ENCODE measurements at regions not wholly inside any gene's neighbourhood (a gene's known extent, or its start where the extent isn't known, plus 50 kb on each side); places are given as distances from the start of the nearest gene placed in this dataset.
A peak's percentile ranks its signal among the peaks of the same experiment; 100 is the strongest.
"Not testable (repeated sequence)": the region's sequence is repeated elsewhere in the genome, so short reads cannot be mapped to it uniquely, and the experiment has no call there.

DNA sequence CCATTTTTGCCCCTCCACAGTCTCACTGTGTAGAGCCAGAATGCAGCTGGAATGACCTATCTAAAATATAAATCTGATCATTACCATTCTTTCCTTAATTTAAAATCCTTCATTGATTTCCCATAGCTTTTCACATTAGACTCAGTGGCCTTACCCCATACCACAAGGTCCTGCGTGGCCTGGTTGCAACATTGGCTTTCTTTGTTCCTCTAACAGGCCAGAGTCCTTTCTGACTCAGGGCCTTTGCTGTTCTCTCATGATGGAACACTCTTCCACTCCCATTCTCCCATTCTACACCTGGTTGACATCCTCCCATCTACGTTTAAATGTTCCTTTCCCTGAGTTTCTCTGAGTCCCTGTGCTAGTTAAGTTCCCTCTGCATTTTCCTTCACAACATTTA, 74.4 kb upstream of the SEC22B start:
- in situ Hi-C loops (cut with MboI): not testable (repeated sequence)

DNA sequence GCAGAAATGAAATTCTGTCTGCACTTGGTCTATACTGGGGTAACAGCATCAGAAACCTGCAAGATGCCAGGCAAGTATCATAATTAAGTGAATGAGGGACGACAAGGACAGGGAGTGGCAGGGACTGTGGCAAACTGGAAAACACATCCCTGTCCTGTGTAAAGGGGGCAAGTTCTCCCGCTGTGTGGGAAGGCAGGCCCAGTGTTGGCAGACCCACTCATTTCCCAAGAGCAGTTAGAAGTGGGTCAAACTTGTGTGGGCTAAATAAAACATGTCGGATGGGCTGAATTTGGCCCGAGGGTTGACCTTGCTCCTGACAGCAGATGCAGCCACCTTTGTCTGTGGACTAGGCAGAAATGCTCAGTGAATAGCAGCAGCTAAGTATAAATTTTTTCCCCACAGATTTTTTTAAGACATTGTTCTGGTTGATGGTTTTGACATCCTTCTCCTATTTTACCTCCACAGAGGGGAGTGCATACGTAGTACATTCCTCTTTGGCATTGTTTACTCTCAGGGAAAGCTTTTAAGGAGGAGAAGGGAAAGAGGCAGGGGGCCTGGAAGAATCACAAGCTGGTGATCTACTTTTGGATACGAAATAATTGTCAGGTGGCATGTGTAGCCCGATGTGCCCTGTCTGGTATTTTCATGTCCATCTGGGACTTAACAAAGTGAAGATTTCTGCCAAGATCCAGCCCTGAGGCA, 72.6 kb upstream of the SEC22B start:
- H4K20me1 ChIP-seq (replicated peaks; ENCODE audit: control insufficient read depth, insufficient read depth, low read length); ATAC-seq; CTCF ChIA-PET (ENCODE audit: low intra/inter-chr PET ratio); H3K27me3 ChIP-seq (ENCODE audit: control insufficient read depth in 2 of 2, insufficient read depth in 2 of 2, low read length in 2 of 2); H2AFZ ChIP-seq (ENCODE audit: low read depth, low read length); H3K27ac ChIP-seq (ENCODE audit: extremely low read depth, low read depth, low read length); BruUV-seq (replicated peaks); FAIRE-seq; H3K4me1 ChIP-seq (replicated peaks in 1 of 2; ENCODE audit: control insufficient read depth in 2 of 2, insufficient read depth in 2 of 2, low read length in 2 of 2); H3K36me3 ChIP-seq (ENCODE audit: control insufficient read depth, insufficient read depth, low read length); H3K9me3 ChIP-seq (replicated peaks; ENCODE audit: control insufficient read depth, insufficient read depth, low read depth, low read length); H3K9me1 ChIP-seq (ENCODE audit: control insufficient read depth, insufficient read depth, low read length); H3K9ac ChIP-seq (ENCODE audit: insufficient read depth in 1 of 2, low read depth in 2 of 2, low read length in 2 of 2); DNase-seq (ENCODE audit: extremely low read depth in 1 of 4, low spot score in 3 of 4); intact Hi-C loops (cut with micrococcal nuclease); H3K4me2 ChIP-seq (ENCODE audit: insufficient read depth, low read length); H3K79me2 ChIP-seq (ENCODE audit: control insufficient read depth, insufficient read depth, low read length); H3K4me3 ChIP-seq; POLR2A ChIA-PET; in situ Hi-C loops (cut with MboI): not testable (repeated sequence)
- WGBS (ENCODE audit: insufficient coverage, low coverage, missing lambda C conversion rate): no CpG with 5 or more reads among the region's 7 CpGs

More for the DNA sequence above, 74.4 kb upstream of the SEC22B start:
- H3K4me1 ChIP-seq (replicated peaks in 1 of 2; ENCODE audit: control insufficient read depth in 2 of 2, insufficient read depth in 2 of 2, low read length in 2 of 2); intact Hi-C loops (cut with micrococcal nuclease); H3K79me2 ChIP-seq (ENCODE audit: control insufficient read depth, insufficient read depth, low read length); BruUV-seq (replicated peaks); FAIRE-seq; H3K36me3 ChIP-seq (ENCODE audit: control insufficient read depth, insufficient read depth, low read length); H3K27ac ChIP-seq (ENCODE audit: extremely low read depth, low read depth, low read length); H3K9ac ChIP-seq (ENCODE audit: insufficient read depth in 1 of 2, low read depth in 2 of 2, low read length in 2 of 2); H3K9me1 ChIP-seq (ENCODE audit: control insufficient read depth, insufficient read depth, low read length); POLR2A ChIA-PET; H2AFZ ChIP-seq (ENCODE audit: low read depth, low read length); H3K9me3 ChIP-seq (replicated peaks; ENCODE audit: control insufficient read depth, insufficient read depth, low read depth, low read length); H3K27me3 ChIP-seq (ENCODE audit: control insufficient read depth in 2 of 2, insufficient read depth in 2 of 2, low read length in 2 of 2); DNase-seq (ENCODE audit: extremely low read depth in 1 of 4, low spot score in 3 of 4); H4K20me1 ChIP-seq (replicated peaks; ENCODE audit: control insufficient read depth, insufficient read depth, low read length); H3K4me3 ChIP-seq; CTCF ChIA-PET (ENCODE audit: low intra/inter-chr PET ratio); H3K4me2 ChIP-seq (ENCODE audit: insufficient read depth, low read length); ATAC-seq: not testable (repeated sequence)
- WGBS (ENCODE audit: insufficient coverage, low coverage, missing lambda C conversion rate): no CpG with 5 or more reads among the region's 2 CpGs

DNA sequence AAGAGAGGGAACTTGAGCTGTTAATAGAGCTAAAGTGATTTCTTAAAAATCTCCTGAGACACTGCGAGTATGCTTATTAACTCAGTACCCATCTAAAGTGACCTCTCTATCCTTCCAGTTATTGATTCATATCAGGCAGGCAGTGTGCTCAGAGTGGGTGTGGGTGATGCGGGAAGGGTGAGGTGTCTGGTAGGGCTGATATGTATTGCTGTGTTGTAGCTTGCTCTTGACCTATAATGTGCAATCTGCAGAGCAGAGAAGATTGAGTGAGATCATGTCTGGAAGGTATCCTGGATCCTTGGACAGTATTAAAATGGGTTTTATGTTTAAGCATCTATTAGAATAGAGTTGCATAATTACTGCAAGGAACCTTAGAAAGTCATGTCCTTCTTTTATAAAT, 71.9 kb upstream of the SEC22B start:
- CTCF ChIA-PET (ENCODE audit: low intra/inter-chr PET ratio); BruUV-seq (replicated peaks); H3K4me2 ChIP-seq (ENCODE audit: insufficient read depth, low read length); H3K4me3 ChIP-seq; H3K36me3 ChIP-seq (ENCODE audit: control insufficient read depth, insufficient read depth, low read length); POLR2A ChIA-PET; H4K20me1 ChIP-seq (replicated peaks; ENCODE audit: control insufficient read depth, insufficient read depth, low read length); H3K79me2 ChIP-seq (ENCODE audit: control insufficient read depth, insufficient read depth, low read length); H3K9ac ChIP-seq (ENCODE audit: insufficient read depth in 1 of 2, low read depth in 2 of 2, low read length in 2 of 2); in situ Hi-C loops (cut with MboI); H3K27ac ChIP-seq (ENCODE audit: extremely low read depth, low read depth, low read length); H3K4me1 ChIP-seq (replicated peaks in 1 of 2; ENCODE audit: control insufficient read depth in 2 of 2, insufficient read depth in 2 of 2, low read length in 2 of 2); H3K9me3 ChIP-seq (replicated peaks; ENCODE audit: control insufficient read depth, insufficient read depth, low read depth, low read length); H2AFZ ChIP-seq (ENCODE audit: low read depth, low read length); H3K9me1 ChIP-seq (ENCODE audit: control insufficient read depth, insufficient read depth, low read length); FAIRE-seq; H3K27me3 ChIP-seq (ENCODE audit: control insufficient read depth in 2 of 2, insufficient read depth in 2 of 2, low read length in 2 of 2); DNase-seq (ENCODE audit: extremely low read depth in 1 of 4, low spot score in 3 of 4); intact Hi-C loops (cut with micrococcal nuclease): not testable (repeated sequence)
- WGBS (ENCODE audit: insufficient coverage, low coverage, missing lambda C conversion rate): no CpG with 5 or more reads among the region's 2 CpGs
- ATAC-seq: peak; percentile 81

DNA sequence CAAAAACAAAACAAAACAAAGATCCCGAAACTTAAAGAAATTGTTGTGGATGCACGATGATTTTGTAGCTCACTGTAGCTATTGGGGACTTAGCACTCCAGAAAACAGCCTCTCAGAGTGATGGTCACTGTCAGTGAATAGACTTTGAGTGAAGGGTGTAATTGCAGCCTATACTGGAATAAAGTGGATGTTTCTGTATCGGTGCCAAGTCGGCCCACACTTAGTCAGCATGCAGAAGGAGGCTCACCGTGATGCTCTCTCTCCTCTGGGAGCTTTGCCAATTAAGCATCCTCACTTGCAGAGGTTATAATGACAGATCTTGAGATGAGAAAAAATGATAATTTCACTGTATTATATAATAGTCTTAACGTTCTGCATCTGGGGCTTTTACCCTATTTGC, 67.5 kb upstream of the SEC22B start:
- intact Hi-C loops (cut with micrococcal nuclease); H3K4me3 ChIP-seq; H3K79me2 ChIP-seq (ENCODE audit: control insufficient read depth, insufficient read depth, low read length); FAIRE-seq; CTCF ChIA-PET (ENCODE audit: low intra/inter-chr PET ratio); POLR2A ChIA-PET; DNase-seq (ENCODE audit: extremely low read depth in 1 of 4, low spot score in 3 of 4); H3K4me2 ChIP-seq (ENCODE audit: insufficient read depth, low read length); H3K36me3 ChIP-seq (ENCODE audit: control insufficient read depth, insufficient read depth, low read length); H3K9me1 ChIP-seq (ENCODE audit: control insufficient read depth, insufficient read depth, low read length); H3K4me1 ChIP-seq (replicated peaks in 1 of 2; ENCODE audit: control insufficient read depth in 2 of 2, insufficient read depth in 2 of 2, low read length in 2 of 2); H3K9me3 ChIP-seq (replicated peaks; ENCODE audit: control insufficient read depth, insufficient read depth, low read depth, low read length); H4K20me1 ChIP-seq (replicated peaks; ENCODE audit: control insufficient read depth, insufficient read depth, low read length); H3K27me3 ChIP-seq (ENCODE audit: control insufficient read depth in 2 of 2, insufficient read depth in 2 of 2, low read length in 2 of 2); BruUV-seq (replicated peaks); H3K9ac ChIP-seq (ENCODE audit: insufficient read depth in 1 of 2, low read depth in 2 of 2, low read length in 2 of 2); in situ Hi-C loops (cut with MboI); H2AFZ ChIP-seq (ENCODE audit: low read depth, low read length); H3K27ac ChIP-seq (ENCODE audit: extremely low read depth, low read depth, low read length): not testable (repeated sequence)
- 0 out of 3 replicates have a peak, but pooled peaks have one; percentile 24 for ATAC-seq
- WGBS (ENCODE audit: insufficient coverage, low coverage, missing lambda C conversion rate): no CpG with 5 or more reads among the region's 6 CpGs

All from K562 (cell line).